Duodenal mucosa (tissue), 2 donors: ENCODE measurements at regions not wholly inside any gene's neighbourhood (a gene's known extent, or its start where the extent isn't known, plus 50 kb on each side); places are given as distances from the start of the nearest gene placed in this dataset.

Experiments
- H3K27ac ChIP-seq: one replicate; pipeline ENCODE4 v1.7.0; 2013; ENCODE audit warnings: low read depth, low read length
- H3K27me3 ChIP-seq, 2 donors: one replicate each; pipeline ENCODE4 v1.7.0; 2013; ENCODE audit warnings: low read length in 2 of 2, control low read depth in 1 of 2; ENCODE audit not compliant: insufficient read depth in 2 of 2, control insufficient read depth in 1 of 2
- H3K36me3 ChIP-seq, 2 donors: one replicate each; pipeline ENCODE4 v1.7.0; 2013; ENCODE audit warnings: low read length in 2 of 2, control low read depth in 1 of 2; ENCODE audit not compliant: insufficient read depth in 2 of 2, control insufficient read depth in 1 of 2
- H3K4me1 ChIP-seq, 2 donors: one replicate each; pipeline ENCODE4 v1.7.0; 2013; ENCODE audit warnings: low read length in 2 of 2, control low read depth in 1 of 2; ENCODE audit not compliant: insufficient read depth in 2 of 2, control insufficient read depth in 1 of 2
- H3K4me3 ChIP-seq, 2 donors: one replicate each; pipeline ENCODE4 v1.7.0; 2013; ENCODE audit warnings: low read length in 2 of 2, low read depth in 1 of 2
- H3K9ac ChIP-seq, 2 donors: one replicate each; pipeline ENCODE4 v1.7.0; 2013; ENCODE audit warnings: low read length in 2 of 2, low read depth in 1 of 2
- H3K9me3 ChIP-seq, 2 donors: one replicate each; pipeline ENCODE4 v1.7.0; 2013; ENCODE audit warnings: low read length in 2 of 2, control low read depth in 1 of 2; ENCODE audit not compliant: control insufficient read depth in 1 of 2

DNA sequence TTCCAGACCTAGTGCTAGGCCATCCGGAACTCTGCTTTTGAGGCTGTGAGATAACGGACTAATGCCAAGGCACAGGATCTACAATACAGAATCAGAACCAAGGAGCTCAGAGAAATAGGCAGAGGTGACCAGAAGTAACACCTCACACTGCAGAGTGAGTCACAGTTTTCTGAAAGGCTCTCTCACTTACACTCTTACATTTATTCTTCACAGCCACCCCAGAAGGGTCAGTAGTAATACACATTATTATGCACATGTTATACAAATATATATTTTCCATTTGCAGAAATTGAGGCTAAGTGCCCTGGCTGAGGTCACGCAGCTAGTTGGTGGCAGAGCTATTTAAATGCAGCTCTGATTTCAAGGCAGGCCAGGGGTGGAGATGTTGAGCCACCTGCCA lies 542.5 kb downstream of the OMA1 start:
- no peak overlapping the region for H3K27ac ChIP-seq
- H3K4me3 ChIP-seq = no peak overlapping the region
- H3K9ac ChIP-seq = no peak overlapping the region

DNA sequence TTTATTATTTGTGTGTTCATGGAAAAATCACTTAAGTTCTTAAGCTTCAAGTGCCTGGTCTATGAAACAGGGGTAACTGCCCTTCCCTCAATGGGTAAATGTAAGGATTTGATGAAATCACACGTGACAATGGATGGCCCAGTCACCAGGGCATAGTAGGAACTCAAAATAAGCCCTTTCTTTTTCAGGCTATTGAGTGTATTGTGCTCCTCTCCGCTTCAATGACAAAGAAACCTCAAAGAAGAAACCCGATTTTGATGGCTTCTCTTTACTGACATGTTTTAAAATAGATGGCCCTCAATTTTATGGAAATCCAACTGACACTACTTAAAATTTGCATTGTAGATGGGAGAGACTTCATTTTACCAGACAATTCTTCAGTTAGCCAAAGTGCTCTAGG lies 543.5 kb downstream of the OMA1 start:
- Histone ChIP-seq H3K4me1 (no peaks in the 10 kb centered on the region), H3K9ac (no peak overlapping the region), H3K4me3 (no peak overlapping the region), H3K27me3 (no peaks in the 10 kb centered on the region), H3K27ac (no peak overlapping the region), H3K36me3 (no peaks in the 10 kb centered on the region), H3K9me3 (no peaks in the 10 kb centered on the region)

More for the DNA sequence above, 542.5 kb downstream of the OMA1 start:
- Histone ChIP-seq H3K27me3 (no peaks in the 10 kb centered on the region), H3K36me3 (no peaks in the 10 kb centered on the region), H3K9me3 (no peaks in the 10 kb centered on the region), H3K4me1 (no peaks in the 10 kb centered on the region)

DNA sequence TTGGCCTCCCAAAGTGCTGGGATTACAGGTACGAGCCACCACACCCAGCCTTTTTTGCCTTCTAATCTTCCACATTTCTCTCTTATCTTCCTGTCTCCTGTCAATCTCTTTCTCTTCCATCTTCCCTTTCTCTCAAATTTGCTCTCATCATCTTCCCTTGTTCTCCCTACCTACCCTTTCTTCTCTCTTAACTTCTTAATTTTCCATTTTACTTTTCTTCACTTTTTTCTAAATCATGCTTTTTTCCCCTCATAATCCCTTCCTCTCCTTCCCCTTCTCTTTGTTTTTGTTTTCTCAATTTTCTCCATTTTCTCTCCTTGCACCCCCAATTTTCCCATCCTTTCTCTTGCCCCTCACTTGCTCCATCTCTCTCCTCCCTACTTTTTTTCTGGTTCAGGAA lies 545.7 kb downstream of the OMA1 start:
- H3K9ac ChIP-seq = no peak overlapping the region
- no peaks in the 10 kb centered on the region for H3K4me1 ChIP-seq
- H3K9me3 ChIP-seq = peaks cover 0 to 3% of the 10 kb centered on the region in 2 donors
- H3K36me3 ChIP-seq = no peaks in the 10 kb centered on the region
- H3K27ac ChIP-seq = no peak overlapping the region
- H3K27me3 ChIP-seq = no peaks in the 10 kb centered on the region
- no peak overlapping the region for H3K4me3 ChIP-seq

DNA sequence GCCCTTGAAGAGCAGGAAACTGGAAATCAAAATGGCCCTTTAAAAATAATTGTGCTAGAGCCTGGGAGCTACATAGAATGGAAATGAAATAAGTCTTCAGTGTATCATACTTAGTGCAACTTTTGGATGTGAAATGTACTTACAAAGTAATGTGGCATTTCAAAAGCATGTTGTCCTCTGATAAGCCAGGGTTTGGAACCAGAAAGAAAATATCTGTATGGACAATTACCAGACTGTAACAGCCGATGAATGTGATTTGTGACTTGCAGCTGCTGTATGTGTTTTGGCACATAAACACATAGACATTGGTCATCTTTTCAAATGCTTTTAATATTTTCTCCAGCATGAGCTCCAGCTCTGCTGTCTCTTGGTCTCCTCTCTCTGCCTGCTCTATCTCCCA lies 546.4 kb downstream of the OMA1 start:
- no peaks in the 10 kb centered on the region for H3K27me3 ChIP-seq
- no peak overlapping the region for H3K4me3 ChIP-seq
- no peak overlapping the region for H3K9ac ChIP-seq
- no peak overlapping the region for H3K27ac ChIP-seq
- peaks cover 0 to 3% of the 10 kb centered on the region in 2 donors for H3K9me3 ChIP-seq
- no peaks in the 10 kb centered on the region for H3K4me1 ChIP-seq
- no peaks in the 10 kb centered on the region for H3K36me3 ChIP-seq

DNA sequence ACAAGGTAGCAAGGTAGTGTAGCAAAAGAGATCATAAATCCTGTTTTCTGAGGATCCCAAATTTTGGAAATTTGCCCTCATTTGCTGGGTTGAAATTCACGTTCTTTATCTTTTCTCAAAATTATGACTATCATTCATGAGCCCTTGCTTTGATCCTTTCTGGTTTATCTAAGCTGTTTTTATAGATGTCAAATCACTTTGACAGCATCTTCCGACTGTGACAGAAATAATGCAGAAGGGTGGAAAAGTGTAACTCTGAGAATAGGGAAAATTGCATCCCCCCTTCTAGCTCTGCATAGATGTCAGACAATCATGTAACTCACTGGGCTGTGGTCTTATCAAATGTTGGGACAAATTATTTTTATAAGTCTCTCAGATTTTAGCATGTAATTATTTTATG lies 550.1 kb downstream of the OMA1 start:
- no peaks in the 10 kb centered on the region for H3K36me3 ChIP-seq

DNA sequence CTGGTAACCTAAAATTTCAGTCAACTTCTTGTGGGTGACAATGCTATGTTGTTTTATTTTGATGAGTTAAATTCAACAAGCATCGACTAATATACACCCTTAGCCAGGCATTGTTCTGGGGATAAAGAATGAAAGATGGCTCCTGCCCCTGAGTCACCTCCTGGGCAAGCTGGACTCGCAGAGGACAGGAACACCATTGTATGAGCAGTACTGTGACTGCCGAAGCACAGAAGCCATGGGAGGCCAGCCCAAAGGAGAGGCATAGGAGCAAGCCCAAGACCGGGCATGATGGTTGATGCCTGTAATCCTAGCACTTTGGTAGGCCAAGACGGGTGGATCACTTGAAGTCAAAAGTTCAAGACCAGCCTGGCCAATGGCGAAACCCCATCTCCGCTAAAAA lies 555.2 kb downstream of the OMA1 start:
- Histone ChIP-seq H3K9ac (no peak overlapping the region), H3K27me3 (no peaks in the 10 kb centered on the region), H3K4me1 (no peaks in the 10 kb centered on the region)

More for the DNA sequence above, 550.1 kb downstream of the OMA1 start:
- no peak overlapping the region for H3K27ac ChIP-seq
- peaks cover 0 to 3% of the 10 kb centered on the region in 2 donors for H3K9me3 ChIP-seq
- no peak overlapping the region for H3K9ac ChIP-seq
- H3K4me3 ChIP-seq = no peak overlapping the region
- no peaks in the 10 kb centered on the region for H3K27me3 ChIP-seq
- no peaks in the 10 kb centered on the region for H3K4me1 ChIP-seq

DNA sequence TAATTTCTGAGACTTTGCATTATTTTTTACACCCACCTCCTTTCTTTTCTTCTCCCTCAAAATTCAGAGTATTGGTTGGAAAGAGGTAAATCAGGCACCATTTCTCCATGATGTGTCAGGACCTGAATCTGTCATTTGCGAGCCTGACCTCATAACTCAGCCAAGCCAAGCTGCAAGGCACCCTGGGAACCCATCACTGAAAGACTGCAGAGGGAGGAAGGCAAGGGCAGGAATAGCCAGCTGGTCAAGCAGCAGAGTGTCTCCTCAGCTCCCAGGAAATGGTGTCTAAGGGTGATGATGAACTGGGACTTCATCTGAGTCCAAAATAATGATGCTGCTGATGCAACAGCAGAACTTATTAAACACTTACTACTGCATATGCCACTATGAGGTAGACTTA lies 556.6 kb downstream of the OMA1 start:
- H3K4me1 ChIP-seq = no peaks in the 10 kb centered on the region
- H3K36me3 ChIP-seq = no peaks in the 10 kb centered on the region
- H3K27ac ChIP-seq = no peak overlapping the region
- no peak overlapping the region for H3K9ac ChIP-seq
- no peak overlapping the region for H3K4me3 ChIP-seq
- no peaks in the 10 kb centered on the region for H3K27me3 ChIP-seq
- H3K9me3 ChIP-seq = no peaks in the 10 kb centered on the region

More for the DNA sequence above, 555.2 kb downstream of the OMA1 start:
- no peak overlapping the region for H3K4me3 ChIP-seq
- H3K27ac ChIP-seq = no peak overlapping the region
- H3K9me3 ChIP-seq = no peaks in the 10 kb centered on the region
- no peaks in the 10 kb centered on the region for H3K36me3 ChIP-seq

DNA sequence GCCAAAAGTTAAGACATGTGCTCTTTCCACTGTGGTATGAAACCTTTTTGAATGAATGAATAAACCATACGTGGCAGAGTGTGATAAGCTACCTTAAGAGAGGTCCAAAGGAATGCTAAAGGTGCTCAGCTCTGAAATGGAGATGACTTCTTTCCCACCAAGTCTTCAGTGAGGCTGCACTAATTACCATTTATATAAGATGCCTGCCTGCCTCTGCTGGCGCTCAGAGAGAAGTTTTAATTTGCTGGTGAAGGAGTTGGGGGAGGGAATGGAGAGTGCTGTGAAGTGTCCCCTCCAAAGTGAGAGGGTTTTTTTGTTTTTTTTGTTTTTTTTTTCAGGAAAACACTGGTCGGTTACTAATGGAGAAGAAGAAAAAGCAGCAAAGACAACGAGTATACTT lies 559.0 kb downstream of the OMA1 start:
- no peaks in the 10 kb centered on the region for H3K4me1 ChIP-seq
- no peak overlapping the region for H3K4me3 ChIP-seq
- H3K27ac ChIP-seq = no peak overlapping the region
- no peaks in the 10 kb centered on the region for H3K36me3 ChIP-seq
- H3K27me3 ChIP-seq = no peaks in the 10 kb centered on the region
- H3K9me3 ChIP-seq = no peaks in the 10 kb centered on the region
- no peak overlapping the region for H3K9ac ChIP-seq

DNA sequence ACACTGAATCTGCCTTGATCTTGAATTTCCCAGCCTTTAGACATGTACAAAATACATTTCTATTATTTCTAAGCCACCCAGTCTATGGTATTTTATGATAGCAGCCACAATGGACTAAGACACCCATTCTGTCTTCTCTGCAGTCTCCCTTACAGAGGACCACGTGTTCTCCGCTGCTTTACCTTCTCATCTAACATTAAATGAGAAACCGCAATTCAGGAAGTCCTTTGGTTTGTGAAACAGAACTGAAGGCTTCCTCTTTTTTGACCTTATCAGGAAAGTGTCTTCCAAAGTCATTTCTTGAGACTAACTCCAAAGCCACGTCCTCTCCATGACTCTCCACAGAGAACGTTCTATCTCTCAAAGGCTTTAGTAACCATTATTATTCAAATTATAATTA lies 560.1 kb downstream of the OMA1 start:
- no peaks in the 10 kb centered on the region for H3K4me1 ChIP-seq
- no peaks in the 10 kb centered on the region for H3K27me3 ChIP-seq
- no peak overlapping the region for H3K27ac ChIP-seq
- H3K4me3 ChIP-seq = no peak overlapping the region
- H3K9me3 ChIP-seq = no peaks in the 10 kb centered on the region
- H3K36me3 ChIP-seq = no peaks in the 10 kb centered on the region
- H3K9ac ChIP-seq = no peak overlapping the region

DNA sequence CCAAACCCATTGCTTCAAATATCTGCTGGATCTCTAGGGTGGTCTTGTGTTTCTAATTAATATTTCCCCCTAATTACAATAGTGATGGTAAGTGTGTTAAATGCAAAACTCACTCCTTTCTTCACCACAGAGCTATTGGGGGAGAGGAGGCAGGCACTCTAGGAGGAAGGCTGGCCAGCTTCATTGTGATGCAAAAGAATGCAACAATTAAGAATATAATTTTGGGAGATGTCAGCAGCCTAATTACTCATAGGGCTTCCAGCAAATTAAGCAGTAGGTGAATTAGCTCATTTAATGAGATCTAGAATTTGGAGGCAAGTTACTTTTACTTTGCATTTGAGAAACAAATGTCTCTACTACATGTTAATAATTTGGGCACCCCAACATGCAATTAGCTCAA lies 560.4 kb upstream of the DAB1 start:
- H3K36me3 ChIP-seq = no peaks in the 10 kb centered on the region
- H3K27me3 ChIP-seq = no peaks in the 10 kb centered on the region
- no peaks in the 10 kb centered on the region for H3K9me3 ChIP-seq
- no peak overlapping the region for H3K9ac ChIP-seq
- no peak overlapping the region for H3K27ac ChIP-seq
- no peaks in the 10 kb centered on the region for H3K4me1 ChIP-seq
- H3K4me3 ChIP-seq = no peak overlapping the region

DNA sequence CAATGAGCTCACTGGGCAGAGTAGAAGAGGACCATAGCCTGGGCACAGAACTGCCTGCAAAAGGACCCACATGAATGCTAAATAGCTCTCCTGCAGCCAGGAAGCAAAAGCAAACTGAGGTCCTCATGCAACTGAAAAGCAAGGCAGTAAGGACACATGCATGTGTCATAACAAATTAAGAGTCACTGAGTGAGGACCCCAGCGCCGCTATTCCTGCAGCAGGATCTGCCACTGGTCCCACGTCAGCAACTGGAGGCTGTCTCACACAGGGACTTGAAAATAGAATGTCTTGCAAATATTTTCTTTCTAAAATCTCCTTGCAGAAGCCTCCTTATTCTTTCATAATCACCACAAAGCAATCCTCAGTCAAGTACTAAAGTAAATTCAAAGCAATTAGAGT lies 559.6 kb upstream of the DAB1 start:
- Histone ChIP-seq H3K9ac (no peak overlapping the region), H3K27ac (no peak overlapping the region), H3K36me3 (no peaks in the 10 kb centered on the region), H3K27me3 (no peaks in the 10 kb centered on the region), H3K4me3 (no peak overlapping the region), H3K9me3 (no peaks in the 10 kb centered on the region), H3K4me1 (no peaks in the 10 kb centered on the region)
